CD14-positive monocyte (primary cell): ENCODE measurements at regions not wholly inside any gene's neighbourhood (a gene's known extent, or its start where the extent isn't known, plus 50 kb on each side); places are given as distances from the start of the nearest gene placed in this dataset.

Source experiments
- DNase-seq, 3 donors: peaks; one replicate each; pipeline ENCODE4 v3.0.0-alpha.2; 2011 to 2022
- H2AFZ ChIP-seq: 2 replicates; pipeline ENCODE4 v1.6.0; 2012; ENCODE audit warnings: mild to moderate bottlenecking, low read depth, low read length, inconsistent platforms; ENCODE audit not compliant: insufficient read depth, poor library complexity, severe bottlenecking
- H3K27ac ChIP-seq, 2 donors: 1 replicate in 1 of 2; 2 replicates in 1 of 2; pipeline ENCODE4 v1.5.1; 2012 to 2013; ENCODE audit warnings: low read length in 2 of 2, control low read depth in 1 of 2, inconsistent platforms in 1 of 2, low read depth in 1 of 2, mild to moderate bottlenecking in 1 of 2
- H3K27me3 ChIP-seq, 2 donors: one replicate each; pipeline versions ENCODE4 v1.6.0 to v1.6.1; 2011 to 2013; ENCODE audit warnings: low read length in 2 of 2; ENCODE audit not compliant: control insufficient read depth in 2 of 2, insufficient read depth in 2 of 2
- H3K36me3 ChIP-seq, 2 donors: replicated peaks in 1 of 2; 1 replicate in 1 of 2; 2 replicates in 1 of 2; pipeline versions ENCODE4 v1.5.1 to v1.6.1; 2012 to 2013; ENCODE audit warnings: low read length in 2 of 2, control low read depth in 1 of 2, inconsistent platforms in 1 of 2, mild to moderate bottlenecking in 1 of 2; ENCODE audit not compliant: insufficient read depth in 2 of 2, control insufficient read depth in 1 of 2
- H3K4me1 ChIP-seq, 2 donors: 1 replicate in 1 of 2; 2 replicates in 1 of 2; pipeline versions ENCODE4 v1.5.1 to v1.6.1; 2012 to 2013; ENCODE audit warnings: low read length in 2 of 2, control low read depth in 1 of 2, inconsistent platforms in 1 of 2, mild to moderate bottlenecking in 1 of 2, moderate library complexity in 1 of 2; ENCODE audit not compliant: insufficient read depth in 2 of 2, control insufficient read depth in 1 of 2
- H3K4me2 ChIP-seq: replicated peaks from 2 replicates; pipeline ENCODE3; 2012; ENCODE audit warnings: low read length, moderate library complexity, mild to moderate bottlenecking; ENCODE audit not compliant: poor library complexity, severe bottlenecking; ENCODE audit errors: extremely low read depth
- H3K4me3 ChIP-seq, 3 experiments: fragments of 200-600 bp in 1 of 3; sonication (generic) in 1 of 3; replicated peaks in 1 of 3; 1 replicate in 2 of 3; 2 replicates in 1 of 3; pipeline ENCODE4 v1.5.1; 2011 to 2013; ENCODE audit warnings: low read length in 3 of 3, mild to moderate bottlenecking in 3 of 3, control low read depth in 2 of 3, low read depth in 2 of 3, inconsistent platforms in 1 of 3, moderate library complexity in 1 of 3
- H3K79me2 ChIP-seq: 2 replicates; pipeline ENCODE4 v1.6.0; 2012; ENCODE audit warnings: mild to moderate bottlenecking, control low read depth, inconsistent platforms, low read length, moderate library complexity; ENCODE audit not compliant: insufficient read depth
- H3K9ac ChIP-seq: 2 replicates; pipeline ENCODE4 v1.6.0; 2017; ENCODE audit warnings: low read length, mild to moderate bottlenecking; ENCODE audit not compliant: insufficient read depth, poor library complexity, severe bottlenecking
- H3K9me3 ChIP-seq, 2 donors: replicated peaks in 1 of 2; 1 replicate in 1 of 2; 2 replicates in 1 of 2; pipeline versions ENCODE4 v1.5.1 to v1.6.1; 2012 to 2013; ENCODE audit warnings: low read length in 2 of 2, control low read depth in 1 of 2; ENCODE audit not compliant: control insufficient read depth in 1 of 2, insufficient read depth in 1 of 2
- H4K20me1 ChIP-seq: 2 replicates; pipeline ENCODE4 v1.6.0; 2012; ENCODE audit warnings: mild to moderate bottlenecking, low read length, control low read depth, moderate library complexity; ENCODE audit not compliant: insufficient read depth
- H3K27ac Mint-ChIP-seq, 7 donors: one replicate each; pipeline ENCODE4 v1.8.0; 2020; ENCODE audit warnings: mild to moderate bottlenecking in 7 of 7, mixed read lengths in 7 of 7, moderate library complexity in 6 of 7, inconsistent platforms in 2 of 7
- H3K27me3 Mint-ChIP-seq, 3 donors: one replicate each; pipeline ENCODE4 v1.8.0; 2021 to 2022; ENCODE audit warnings: low read depth in 3 of 3, mild to moderate bottlenecking in 3 of 3, mixed read lengths in 3 of 3, moderate library complexity in 3 of 3, inconsistent platforms in 1 of 3
- H3K36me3 Mint-ChIP-seq, 2 donors: one replicate each; pipeline ENCODE4 v1.8.0; 2020; ENCODE audit warnings: mixed read lengths in 2 of 2, inconsistent platforms in 1 of 2, mild to moderate bottlenecking in 1 of 2
- H3K4me1 Mint-ChIP-seq: one replicate; pipeline ENCODE4 v1.8.0; 2020; ENCODE audit warnings: mild to moderate bottlenecking, mixed read lengths
- H3K4me3 Mint-ChIP-seq, 2 donors: one replicate each; pipeline ENCODE4 v1.8.0; 2020; ENCODE audit warnings: mild to moderate bottlenecking in 2 of 2, mixed read lengths in 2 of 2, moderate library complexity in 1 of 2
- H3K9me3 Mint-ChIP-seq, 7 donors: one replicate each; pipeline ENCODE4 v1.8.0; 2020 to 2022; ENCODE audit warnings: mixed read lengths in 7 of 7, mild to moderate bottlenecking in 6 of 7, moderate library complexity in 6 of 7, inconsistent platforms in 2 of 7
- CTCF ChIP-seq: fragments of 200-600 bp; IDR thresholded peaks from one replicate; pipeline ENCODE4 v1.8.0; 2022; ENCODE audit warnings: antibody characterized with exemption, mild to moderate bottlenecking
- WGBS: methylation state at CpG from one replicate; pipeline ENCODE4 v1.1.5; 2013; ENCODE audit warnings: missing lambda C conversion rate; ENCODE audit not compliant: insufficient coverage; 5-methylcytosine and 5-hydroxymethylcytosine counted together
- intact Hi-C, 2 donors: fragments of 100-400 bp; cut with micrococcal nuclease; formaldehyde crosslinking; loops; one replicate each; pipeline versions ENCODE4 v1.15.0 to v1.15.1; 2023

- Mint-ChIP-seq H3K4me1 (peaks cover 11% of the 10 kb centered on the region), H3K36me3 (no peaks in the 10 kb centered on the region), H3K4me3 (peak overlapping the region in 1 of 2 donors; percentile 22), H3K27me3 (no peaks in the 10 kb centered on the region), H3K9me3 (peaks cover 0 to 3% (median 0%) of the 10 kb centered on the region in 7 donors), H3K27ac (peak overlapping the region in 1 of 7 donors; percentile 38)
- Histone ChIP-seq H3K4me3 (no peak overlapping the region), H3K4me2 (no peak overlapping the region), H3K4me1 (peaks cover 0 to 5% of the 10 kb centered on the region in 2 donors), H3K27me3 (no peaks in the 10 kb centered on the region), H3K79me2 (no peaks in the 10 kb centered on the region), H3K9me3 (no peaks in the 10 kb centered on the region), H2AFZ (no peak overlapping the region), H3K9ac (no peak overlapping the region), H3K36me3 (no peaks in the 10 kb centered on the region), H4K20me1 (no peaks in the 10 kb centered on the region), H3K27ac (no peak overlapping the region)
- no peak for TF ChIP-seq CTCF
- DNase-seq: no peak
- intact Hi-C loops: no loop called here
Observed at GRCh38 chr2:145644820-145645302, 1124.9 kb upstream of the ZEB2 start.

- Histone ChIP-seq H2AFZ (no peak overlapping the region), H3K4me3 (no peak overlapping the region), H3K79me2 (no peaks in the 10 kb centered on the region), H3K4me1 (no peaks in the 10 kb centered on the region), H3K27me3 (no peaks in the 10 kb centered on the region), H3K9me3 (no peaks in the 10 kb centered on the region), H4K20me1 (no peaks in the 10 kb centered on the region), H3K36me3 (no peaks in the 10 kb centered on the region), H3K27ac (no peak overlapping the region), H3K9ac (no peak overlapping the region), H3K4me2 (peak overlapping the region; percentile 2)
- Mint-ChIP-seq H3K4me3 (no peak overlapping the region), H3K36me3 (no peaks in the 10 kb centered on the region), H3K27ac (no peak overlapping the region), H3K9me3 (peaks cover 0 to 3% (median 0%) of the 10 kb centered on the region in 7 donors), H3K4me1 (peaks cover 8% of the 10 kb centered on the region), H3K27me3 (peaks cover 0 to 1% (median under 1%) of the 10 kb centered on the region in 3 donors)
- intact Hi-C loops: no loop called here
- no CpG with 5 or more reads among the region's 2 CpGs for WGBS
- TF ChIP-seq CTCF: peak; percentile 51
- peak; percentile 16 to 84 (median 39) for DNase-seq
Observed at GRCh38 chr2:145638675-145639074, 1118.8 kb upstream of the ZEB2 start.
